Mesendoderm (in vitro differentiated cells): ENCODE measurements at regions not wholly inside any gene's neighbourhood (a gene's known extent, or its start where the extent isn't known, plus 50 kb on each side); places are given as distances from the start of the nearest gene placed in this dataset.

ENCODE experiments used
- DNase-seq: peaks from one replicate; pipeline ENCODE4 v3.0.0; 2013
- H2AK5ac ChIP-seq: 2 replicates; pipeline ENCODE4 v1.6.1; 2013; ENCODE audit warnings: low read length, inconsistent platforms
- H2BK120ac ChIP-seq: 2 replicates; pipeline ENCODE4 v1.6.1; 2013; ENCODE audit warnings: low read depth, mild to moderate bottlenecking, low read length, moderate library complexity, mixed read lengths
- H2BK15ac ChIP-seq: replicated peaks from 2 replicates; pipeline ENCODE4 v1.6.1; 2013; ENCODE audit warnings: low read depth, mild to moderate bottlenecking, moderate library complexity
- H2BK5ac ChIP-seq: 2 replicates; pipeline ENCODE4 v1.6.1; 2013; ENCODE audit warnings: low read length, inconsistent platforms
- H3K18ac ChIP-seq: 2 replicates; pipeline ENCODE4 v1.6.1; 2013; ENCODE audit warnings: mild to moderate bottlenecking, low read length, mixed read lengths
- H3K23ac ChIP-seq: one replicate; pipeline ENCODE4 v1.6.1; 2013; ENCODE audit warnings: low read length
- H3K27ac ChIP-seq: 2 replicates; pipeline ENCODE4 v1.5.1; 2013; ENCODE audit warnings: low read depth, mild to moderate bottlenecking, inconsistent platforms, low read length, moderate library complexity
- H3K27me3 ChIP-seq: 2 replicates; pipeline ENCODE4 v1.6.1; 2013; ENCODE audit warnings: low read length, control low read depth, mild to moderate bottlenecking, inconsistent platforms; ENCODE audit not compliant: insufficient read depth, poor library complexity
- H3K36me3 ChIP-seq: 2 replicates; pipeline ENCODE4 v1.6.1; 2013; ENCODE audit warnings: low read length, inconsistent platforms; ENCODE audit not compliant: control insufficient read depth, insufficient read depth
- H3K4ac ChIP-seq: one replicate; pipeline ENCODE4 v1.6.1; 2013; ENCODE audit warnings: low read depth, mild to moderate bottlenecking, low read length, moderate library complexity
- H3K4me1 ChIP-seq: 2 replicates; pipeline ENCODE4 v1.6.1; 2013; ENCODE audit warnings: low read depth, low read length, inconsistent platforms; ENCODE audit not compliant: control insufficient read depth
- H3K4me2 ChIP-seq: 2 replicates; pipeline ENCODE4 v1.6.1; 2013; ENCODE audit warnings: low read length
- H3K4me3 ChIP-seq: 2 replicates; pipeline ENCODE4 v1.5.1; 2013; ENCODE audit warnings: mild to moderate bottlenecking, low read length
- H3K56ac ChIP-seq: one replicate; pipeline ENCODE4 v1.6.1; 2013; ENCODE audit warnings: low read length
- H3K79me1 ChIP-seq: 2 replicates; pipeline ENCODE4 v1.6.1; 2013; ENCODE audit warnings: low read length, inconsistent platforms
- H3K79me2 ChIP-seq: 2 replicates; pipeline ENCODE4 v1.6.1; 2013; ENCODE audit warnings: mild to moderate bottlenecking, low read length; ENCODE audit not compliant: control insufficient read depth, insufficient read depth
- H3K9ac ChIP-seq: 2 replicates; pipeline ENCODE4 v1.6.1; 2013; ENCODE audit warnings: low read length, inconsistent platforms
- H4K5ac ChIP-seq: one replicate; pipeline ENCODE4 v1.6.1; 2013; ENCODE audit warnings: low read length
- H4K8ac ChIP-seq: one replicate; pipeline ENCODE4 v1.6.1; 2013; ENCODE audit warnings: low read depth, mild to moderate bottlenecking, control low read depth, low read length, moderate library complexity
- WGBS: extraction: QIAGEN DNeasy Blood & Tissue Kit; methylation state at CpG from one replicate; pipeline ENCODE4 v1.1.7; 2013; ENCODE audit warnings: low lambda C conversion rate, missing lambda C conversion rate; ENCODE audit not compliant: insufficient coverage; ENCODE audit errors: extremely low coverage; 5-methylcytosine and 5-hydroxymethylcytosine counted together

- H4K5ac ChIP-seq, result no peak overlapping the region
- no peak overlapping the region for H3K4me3 ChIP-seq
- H3K18ac ChIP-seq, result no peak overlapping the region
- DNase-seq, result no peak
- H2BK5ac ChIP-seq, result no peak overlapping the region
- H3K56ac ChIP-seq, result no peak overlapping the region
- no peak overlapping the region for H2BK15ac ChIP-seq
- no peak overlapping the region for H2AK5ac ChIP-seq
- H3K4ac ChIP-seq, result no peak overlapping the region
- WGBS, result no CpG with 5 or more reads among the region's 3 CpGs
- H4K8ac ChIP-seq, result no peak overlapping the region
- H3K4me1 ChIP-seq, result no peaks in the 10 kb centered on the region
- no peak overlapping the region for H3K27ac ChIP-seq
- H3K36me3 ChIP-seq, result no peaks in the 10 kb centered on the region
- no peak overlapping the region for H3K23ac ChIP-seq
- H3K27me3 ChIP-seq, result no peaks in the 10 kb centered on the region
- H3K79me2 ChIP-seq, result no peaks in the 10 kb centered on the region
- no peak overlapping the region for H3K9ac ChIP-seq
- no peaks in the 10 kb centered on the region for H3K79me1 ChIP-seq
- H3K4me2 ChIP-seq, result no peak overlapping the region
- no peak overlapping the region for H2BK120ac ChIP-seq
These were observed 340.9 kb upstream of the RPS23 start for GRCh38 chr5:82619097-82619496.

DNA sequence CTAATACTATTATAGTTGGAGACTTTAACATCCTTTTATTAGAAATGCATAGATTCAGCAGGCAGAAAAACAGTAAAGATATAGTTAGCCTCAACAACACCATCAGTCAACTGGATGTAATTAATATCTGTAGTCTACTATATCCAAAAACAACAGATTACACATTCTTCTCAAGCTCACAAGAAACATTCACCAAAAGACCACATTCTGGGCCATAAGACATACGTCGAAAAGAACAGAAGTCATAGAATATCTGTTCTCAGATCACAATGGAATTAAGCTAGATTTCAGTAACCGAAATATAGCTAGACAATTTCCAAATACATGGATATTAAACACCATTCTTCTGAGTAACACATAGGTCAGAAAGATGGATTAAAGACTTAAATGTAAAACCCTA is 336.6 kb upstream of the RPS23 start:
- no peak overlapping the region for H2AK5ac ChIP-seq
- no peak overlapping the region for H4K8ac ChIP-seq
- H3K79me1 ChIP-seq, result no peaks in the 10 kb centered on the region
- no peaks in the 10 kb centered on the region for H3K36me3 ChIP-seq
- H3K9ac ChIP-seq, result no peak overlapping the region
- no peaks in the 10 kb centered on the region for H3K27me3 ChIP-seq
- whole genome bisulfite sequencing, result no CpG with 5 or more reads among the region's 3 CpGs
- no peak for DNase-seq
- H3K4me1 ChIP-seq, result no peaks in the 10 kb centered on the region
- no peak overlapping the region for H3K56ac ChIP-seq
- H3K23ac ChIP-seq, result no peak overlapping the region
- no peak overlapping the region for H3K18ac ChIP-seq
- H4K5ac ChIP-seq, result no peak overlapping the region
- H2BK15ac ChIP-seq, result no peak overlapping the region
- no peak overlapping the region for H2BK120ac ChIP-seq
- H3K4ac ChIP-seq, result no peak overlapping the region
- no peaks in the 10 kb centered on the region for H3K79me2 ChIP-seq
- H3K4me2 ChIP-seq, result no peak overlapping the region
- H3K4me3 ChIP-seq, result no peak overlapping the region
- H3K27ac ChIP-seq, result no peak overlapping the region
- H2BK5ac ChIP-seq, result no peak overlapping the region

DNA sequence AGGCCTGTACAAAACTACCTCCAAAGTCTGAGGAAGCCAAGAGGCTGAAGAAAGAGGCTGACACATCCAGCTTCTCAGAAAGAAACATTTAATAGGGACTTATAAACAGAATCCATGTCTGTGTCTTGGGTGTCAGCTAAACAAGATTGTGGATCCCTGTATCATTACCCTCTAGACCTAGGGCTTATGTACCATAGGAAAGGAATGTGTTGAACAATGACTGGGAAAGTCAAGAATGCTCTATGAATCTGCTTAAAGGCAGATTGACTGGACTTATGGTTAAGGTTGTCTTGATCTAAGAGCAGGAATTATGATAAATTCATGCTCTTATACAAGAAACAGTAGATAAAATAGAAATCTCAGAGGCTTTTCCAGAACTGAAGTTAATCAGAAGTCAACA is 335.7 kb upstream of the RPS23 start:
- Histone ChIP-seq H3K4me3 (no peak overlapping the region), H3K9ac (no peak overlapping the region), H2BK15ac (no peak overlapping the region), H3K18ac (no peak overlapping the region), H3K79me1 (no peaks in the 10 kb centered on the region), H3K23ac (no peak overlapping the region), H3K79me2 (no peaks in the 10 kb centered on the region), H4K8ac (no peak overlapping the region), H3K56ac (no peak overlapping the region), H3K27ac (no peak overlapping the region), H3K4me1 (no peaks in the 10 kb centered on the region), H2AK5ac (no peak overlapping the region), H3K27me3 (no peaks in the 10 kb centered on the region), H2BK5ac (no peak overlapping the region), H3K4ac (no peak overlapping the region), H3K4me2 (no peak overlapping the region), H4K5ac (no peak overlapping the region), H3K36me3 (no peaks in the 10 kb centered on the region), H2BK120ac (no peak overlapping the region)
- no peak for DNase-seq

- H3K4ac ChIP-seq, result no peak overlapping the region
- no peak overlapping the region for H2AK5ac ChIP-seq
- WGBS, result no CpG with 5 or more reads among the region's 3 CpGs
- H3K27ac ChIP-seq, result no peak overlapping the region
- H4K8ac ChIP-seq, result no peak overlapping the region
- H2BK5ac ChIP-seq, result no peak overlapping the region
- H3K27me3 ChIP-seq, result no peaks in the 10 kb centered on the region
- no peak overlapping the region for H3K4me2 ChIP-seq
- no peak overlapping the region for H2BK15ac ChIP-seq
- no peaks in the 10 kb centered on the region for H3K79me2 ChIP-seq
- no peak overlapping the region for H4K5ac ChIP-seq
- no peaks in the 10 kb centered on the region for H3K79me1 ChIP-seq
- H3K9ac ChIP-seq, result no peak overlapping the region
- no peak overlapping the region for H3K23ac ChIP-seq
- no peak overlapping the region for H3K18ac ChIP-seq
- no peak overlapping the region for H3K4me3 ChIP-seq
- no peak overlapping the region for H2BK120ac ChIP-seq
- H3K56ac ChIP-seq, result no peak overlapping the region
- H3K4me1 ChIP-seq, result no peaks in the 10 kb centered on the region
- H3K36me3 ChIP-seq, result no peaks in the 10 kb centered on the region
- DNase-seq, result peak; percentile 31
These were observed 332.5 kb upstream of the RPS23 start for GRCh38 chr5:82610686-82611085.

DNA sequence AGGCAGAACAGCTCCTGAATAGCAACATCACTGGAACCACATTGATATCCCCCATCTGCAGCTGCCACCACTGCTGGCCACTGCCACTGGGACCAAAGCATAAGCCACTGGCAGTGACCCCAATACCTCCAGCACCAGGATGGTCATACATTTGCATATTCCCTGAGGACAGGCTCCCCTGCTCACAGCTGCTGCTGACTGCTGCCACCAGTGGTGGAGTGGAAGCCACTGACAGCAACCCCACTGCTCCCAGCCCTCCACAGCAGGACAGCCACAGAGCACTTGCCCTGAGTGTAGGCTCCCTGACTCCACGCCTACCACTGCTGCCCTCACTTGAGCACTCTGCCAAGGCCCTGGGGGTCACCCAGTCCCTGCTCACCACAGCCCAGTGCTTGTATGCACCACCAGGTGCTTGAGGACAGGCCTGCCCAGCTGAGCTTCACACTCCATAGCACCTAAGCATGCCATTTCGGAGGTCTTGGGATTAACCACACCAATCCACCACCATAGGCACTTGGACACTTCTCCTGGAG is 327.4 kb upstream of the RPS23 start:
- Histone ChIP-seq H3K79me1 (no peaks in the 10 kb centered on the region), H2AK5ac (no peak overlapping the region), H3K4me3 (no peak overlapping the region), H3K56ac (no peak overlapping the region), H3K79me2 (no peaks in the 10 kb centered on the region), H3K4me1 (no peaks in the 10 kb centered on the region), H3K27me3 (no peaks in the 10 kb centered on the region), H2BK5ac (no peak overlapping the region), H3K18ac (no peak overlapping the region), H3K4ac (no peak overlapping the region), H3K27ac (no peak overlapping the region), H4K8ac (no peak overlapping the region), H2BK120ac (no peak overlapping the region), H4K5ac (no peak overlapping the region), H3K36me3 (no peaks in the 10 kb centered on the region), H3K23ac (no peak overlapping the region), H3K4me2 (no peak overlapping the region), H3K9ac (no peak overlapping the region), H2BK15ac (no peak overlapping the region)
- WGBS, result no CpG with 5 or more reads among the region's 2 CpGs
- DNase-seq, result no peak
